Neural cell (in vitro differentiated cells): ENCODE measurements at regions not wholly inside any gene's neighbourhood (a gene's known extent, or its start where the extent isn't known, plus 50 kb on each side); places are given as distances from the start of the nearest gene placed in this dataset.

Experiments
- EP300 ChIP-seq: fragments of 450-650 bp; conservative IDR thresholded peaks from 2 replicates; pipeline ENCODE4 v1.6.1; 2014; ENCODE audit warnings: antibody characterized with exemption, mild to moderate bottlenecking, moderate library complexity; ENCODE audit not compliant: poor library complexity, severe bottlenecking
- EZH2 ChIP-seq: fragments of 200-600, 300-800 bp; shearing (Covaris generic), sonication (generic); IDR thresholded peaks from 2 replicates; pipeline ENCODE4 v1.6.1; 2014; ENCODE audit warnings: antibody characterized with exemption, low read length, borderline replicate concordance, mild to moderate bottlenecking; ENCODE audit not compliant: insufficient read depth, poor library complexity, severe bottlenecking
- MXI1 ChIP-seq: fragments of 450-650 bp; conservative IDR thresholded peaks from 2 replicates; pipeline ENCODE4 v1.6.1; 2014; ENCODE audit warnings: antibody characterized with exemption, mild to moderate bottlenecking; ENCODE audit not compliant: poor library complexity, severe bottlenecking
- POLR2AphosphoS5 ChIP-seq: IDR thresholded peaks from 2 replicates; pipeline ENCODE4 v1.6.1; 2012
- RAD21 ChIP-seq: fragments of 450-650 bp; conservative IDR thresholded peaks from 2 replicates; pipeline ENCODE4 v1.6.1; 2014; ENCODE audit warnings: antibody characterized with exemption, mild to moderate bottlenecking, moderate library complexity
- TF ChIP-seq, protein P1 (sequence below): fragments of 450-650 bp; IDR thresholded peaks from 2 replicates; pipeline ENCODE4 v1.5.1; 2014; ENCODE audit warnings: antibody characterized with exemption, mild to moderate bottlenecking, moderate library complexity; ENCODE audit not compliant: poor library complexity, severe bottlenecking
- TF ChIP-seq, protein P2 (sequence below): IDR thresholded peaks from 2 replicates; pipeline ENCODE4 v1.6.1; 2012; ENCODE audit warnings: borderline replicate concordance

DNA sequence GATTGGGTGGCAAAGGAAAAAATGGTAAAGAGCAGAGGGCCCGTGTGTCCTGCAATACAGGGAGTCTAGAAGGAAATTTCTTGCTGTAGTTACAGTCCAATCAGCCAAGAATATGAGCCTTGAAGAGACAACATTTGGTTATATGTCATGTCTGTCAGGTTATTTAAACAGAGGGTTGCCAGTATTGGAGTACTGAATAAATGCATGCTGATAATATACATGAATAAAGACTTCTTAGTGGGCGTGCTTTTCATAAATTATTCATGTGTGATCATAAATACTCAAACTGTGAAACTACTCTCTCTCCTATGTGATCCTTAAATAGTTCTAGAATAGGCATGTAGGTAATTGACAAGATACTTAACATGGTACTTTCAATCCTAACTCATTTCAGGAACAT is 249.0 kb downstream of the CRPPA start:
- TF ChIP-seq, protein P1, sequence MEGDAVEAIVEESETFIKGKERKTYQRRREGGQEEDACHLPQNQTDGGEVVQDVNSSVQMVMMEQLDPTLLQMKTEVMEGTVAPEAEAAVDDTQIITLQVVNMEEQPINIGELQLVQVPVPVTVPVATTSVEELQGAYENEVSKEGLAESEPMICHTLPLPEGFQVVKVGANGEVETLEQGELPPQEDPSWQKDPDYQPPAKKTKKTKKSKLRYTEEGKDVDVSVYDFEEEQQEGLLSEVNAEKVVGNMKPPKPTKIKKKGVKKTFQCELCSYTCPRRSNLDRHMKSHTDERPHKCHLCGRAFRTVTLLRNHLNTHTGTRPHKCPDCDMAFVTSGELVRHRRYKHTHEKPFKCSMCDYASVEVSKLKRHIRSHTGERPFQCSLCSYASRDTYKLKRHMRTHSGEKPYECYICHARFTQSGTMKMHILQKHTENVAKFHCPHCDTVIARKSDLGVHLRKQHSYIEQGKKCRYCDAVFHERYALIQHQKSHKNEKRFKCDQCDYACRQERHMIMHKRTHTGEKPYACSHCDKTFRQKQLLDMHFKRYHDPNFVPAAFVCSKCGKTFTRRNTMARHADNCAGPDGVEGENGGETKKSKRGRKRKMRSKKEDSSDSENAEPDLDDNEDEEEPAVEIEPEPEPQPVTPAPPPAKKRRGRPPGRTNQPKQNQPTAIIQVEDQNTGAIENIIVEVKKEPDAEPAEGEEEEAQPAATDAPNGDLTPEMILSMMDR = no peak
- TF ChIP-seq POLR2AphosphoS5 (no peak), EP300 (no peak), RAD21 (no peak), EZH2 (no peak), MXI1 (no peak)
- TF ChIP-seq, protein P2, sequence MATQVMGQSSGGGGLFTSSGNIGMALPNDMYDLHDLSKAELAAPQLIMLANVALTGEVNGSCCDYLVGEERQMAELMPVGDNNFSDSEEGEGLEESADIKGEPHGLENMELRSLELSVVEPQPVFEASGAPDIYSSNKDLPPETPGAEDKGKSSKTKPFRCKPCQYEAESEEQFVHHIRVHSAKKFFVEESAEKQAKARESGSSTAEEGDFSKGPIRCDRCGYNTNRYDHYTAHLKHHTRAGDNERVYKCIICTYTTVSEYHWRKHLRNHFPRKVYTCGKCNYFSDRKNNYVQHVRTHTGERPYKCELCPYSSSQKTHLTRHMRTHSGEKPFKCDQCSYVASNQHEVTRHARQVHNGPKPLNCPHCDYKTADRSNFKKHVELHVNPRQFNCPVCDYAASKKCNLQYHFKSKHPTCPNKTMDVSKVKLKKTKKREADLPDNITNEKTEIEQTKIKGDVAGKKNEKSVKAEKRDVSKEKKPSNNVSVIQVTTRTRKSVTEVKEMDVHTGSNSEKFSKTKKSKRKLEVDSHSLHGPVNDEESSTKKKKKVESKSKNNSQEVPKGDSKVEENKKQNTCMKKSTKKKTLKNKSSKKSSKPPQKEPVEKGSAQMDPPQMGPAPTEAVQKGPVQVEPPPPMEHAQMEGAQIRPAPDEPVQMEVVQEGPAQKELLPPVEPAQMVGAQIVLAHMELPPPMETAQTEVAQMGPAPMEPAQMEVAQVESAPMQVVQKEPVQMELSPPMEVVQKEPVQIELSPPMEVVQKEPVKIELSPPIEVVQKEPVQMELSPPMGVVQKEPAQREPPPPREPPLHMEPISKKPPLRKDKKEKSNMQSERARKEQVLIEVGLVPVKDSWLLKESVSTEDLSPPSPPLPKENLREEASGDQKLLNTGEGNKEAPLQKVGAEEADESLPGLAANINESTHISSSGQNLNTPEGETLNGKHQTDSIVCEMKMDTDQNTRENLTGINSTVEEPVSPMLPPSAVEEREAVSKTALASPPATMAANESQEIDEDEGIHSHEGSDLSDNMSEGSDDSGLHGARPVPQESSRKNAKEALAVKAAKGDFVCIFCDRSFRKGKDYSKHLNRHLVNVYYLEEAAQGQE = no peak
